ENCODE measurements at regions not wholly inside any gene's neighbourhood (a gene's known extent, or its start where the extent isn't known, plus 50 kb on each side); places are given as distances from the start of the nearest gene placed in this dataset.
A peak's percentile ranks its signal among the peaks of the same experiment; 100 is the strongest.

- Mint-ChIP-seq H3K27ac (ENCODE audit: unreplicated experiment) (no peak overlapping the region), H3K4me3 (ENCODE audit: unreplicated experiment) (no peak overlapping the region), H3K4me1 (ENCODE audit: unreplicated experiment) (peaks cover 11% of the 10 kb centered on the region), H3K36me3 (ENCODE audit: low read depth, unreplicated experiment) (no peaks in the 10 kb centered on the region), H3K27me3 (ENCODE audit: unreplicated experiment) (no peaks in the 10 kb centered on the region), H3K9me3 (ENCODE audit: unreplicated experiment) (no peaks in the 10 kb centered on the region)
- TF ChIP-seq CTCF (IDR thresholded peaks at IDR 0.05; ENCODE audit: unreplicated experiment): no peak
- DNase-seq (ENCODE audit: low spot score): no peak
These were observed 458.9 kb upstream of the PDE3A start for GRCh38 chr12:19909418-19909817.

- Mint-ChIP-seq H3K4me3 (ENCODE audit: unreplicated experiment) (no peak overlapping the region), H3K9me3 (ENCODE audit: unreplicated experiment) (no peaks in the 10 kb centered on the region)
- DNase-seq (ENCODE audit: low spot score): no peak
These were observed 457.7 kb upstream of the PDE3A start for GRCh38 chr12:19910681-19911080.

GRCh38 chr12:19912991-19913390 lies 455.3 kb upstream of the PDE3A start:
- H3K4me1 Mint-ChIP-seq (ENCODE audit: unreplicated experiment): peaks cover 13% of the 10 kb centered on the region
- H3K27ac Mint-ChIP-seq (ENCODE audit: unreplicated experiment): no peak overlapping the region
- H3K36me3 Mint-ChIP-seq (ENCODE audit: low read depth, unreplicated experiment): no peaks in the 10 kb centered on the region
- no peak overlapping the region for H3K4me3 Mint-ChIP-seq (ENCODE audit: unreplicated experiment)
- H3K9me3 Mint-ChIP-seq (ENCODE audit: unreplicated experiment): no peaks in the 10 kb centered on the region
- no peaks in the 10 kb centered on the region for H3K27me3 Mint-ChIP-seq (ENCODE audit: unreplicated experiment)
- no peak for DNase-seq (ENCODE audit: low spot score)
- TF ChIP-seq CTCF (IDR thresholded peaks at IDR 0.05; ENCODE audit: unreplicated experiment): no peak

More at GRCh38 chr12:19910681-19911080, 457.7 kb upstream of the PDE3A start:
- TF ChIP-seq CTCF (IDR thresholded peaks at IDR 0.05; ENCODE audit: unreplicated experiment): no peak
- Mint-ChIP-seq H3K36me3 (ENCODE audit: low read depth, unreplicated experiment) (no peaks in the 10 kb centered on the region), H3K27me3 (ENCODE audit: unreplicated experiment) (no peaks in the 10 kb centered on the region), H3K27ac (ENCODE audit: unreplicated experiment) (no peak overlapping the region), H3K4me1 (ENCODE audit: unreplicated experiment) (peaks cover 8% of the 10 kb centered on the region)

- peak; percentile 73 for TF ChIP-seq CTCF (IDR thresholded peaks at IDR 0.05; ENCODE audit: unreplicated experiment)
- Mint-ChIP-seq H3K36me3 (ENCODE audit: low read depth, unreplicated experiment) (no peaks in the 10 kb centered on the region), H3K4me3 (ENCODE audit: unreplicated experiment) (no peak overlapping the region), H3K4me1 (ENCODE audit: unreplicated experiment) (peaks cover 7% of the 10 kb centered on the region), H3K27me3 (ENCODE audit: unreplicated experiment) (no peaks in the 10 kb centered on the region), H3K27ac (ENCODE audit: unreplicated experiment) (no peak overlapping the region), H3K9me3 (ENCODE audit: unreplicated experiment) (no peaks in the 10 kb centered on the region)
- peak; percentile 15 for DNase-seq (ENCODE audit: low spot score)
These were observed 452.7 kb upstream of the PDE3A start for GRCh38 chr12:19915392-19916195.

- Mint-ChIP-seq H3K36me3 (ENCODE audit: low read depth, unreplicated experiment) (no peaks in the 10 kb centered on the region), H3K9me3 (ENCODE audit: unreplicated experiment) (no peaks in the 10 kb centered on the region), H3K4me3 (ENCODE audit: unreplicated experiment) (no peak overlapping the region), H3K4me1 (ENCODE audit: unreplicated experiment) (peaks cover 7% of the 10 kb centered on the region), H3K27ac (ENCODE audit: unreplicated experiment) (no peak overlapping the region), H3K27me3 (ENCODE audit: unreplicated experiment) (no peaks in the 10 kb centered on the region)
- DNase-seq (ENCODE audit: low spot score): no peak
- no peak for TF ChIP-seq CTCF (IDR thresholded peaks at IDR 0.05; ENCODE audit: unreplicated experiment)
These were observed 452.1 kb upstream of the PDE3A start for GRCh38 chr12:19916196-19916753.
